ENCODE measurements at regions not wholly inside any gene's neighbourhood (a gene's known extent, or its start where the extent isn't known, plus 50 kb on each side); places are given as distances from the start of the nearest gene placed in this dataset.
"Not testable (repeated sequence)": the region's sequence is repeated elsewhere in the genome, so short reads cannot be mapped to it uniquely, and the experiment has no call there.

- H3K4me3 Mint-ChIP-seq; H3K27ac Mint-ChIP-seq; H3K36me3 Mint-ChIP-seq (ENCODE audit: low read depth); H3K4me1 Mint-ChIP-seq; ATAC-seq; DNase-seq; H3K9me3 ChIP-seq (ENCODE audit: control insufficient read depth, low read length, poor library complexity, severe bottlenecking); H3K27me3 Mint-ChIP-seq: not testable (repeated sequence)
These were observed 104.0 kb downstream of the IFI44 start for GRCh38 chr1:78753679-78754078.

- ATAC-seq: no peak
- no peaks in the 10 kb centered on the region for H3K9me3 ChIP-seq (ENCODE audit: control insufficient read depth, low read length, poor library complexity, severe bottlenecking)
- H3K27me3 Mint-ChIP-seq: no peaks in the 10 kb centered on the region
- no peaks in the 10 kb centered on the region for H3K36me3 Mint-ChIP-seq (ENCODE audit: low read depth)
- no peak overlapping the region for H3K27ac Mint-ChIP-seq
- DNase-seq: no peak
- no peak overlapping the region for H3K4me3 Mint-ChIP-seq
- H3K4me1 Mint-ChIP-seq: no peaks in the 10 kb centered on the region
These were observed 106.4 kb downstream of the IFI44 start for GRCh38 chr1:78755986-78756385.

- ATAC-seq (no peak), DNase-seq (no peak)
- Mint-ChIP-seq H3K27ac (no peak overlapping the region), H3K36me3 (ENCODE audit: low read depth) (no peaks in the 10 kb centered on the region), H3K4me3 (no peak overlapping the region), H3K27me3 (no peaks in the 10 kb centered on the region), H3K4me1 (no peaks in the 10 kb centered on the region)
- H3K9me3 ChIP-seq (ENCODE audit: control insufficient read depth, low read length, poor library complexity, severe bottlenecking): no peaks in the 10 kb centered on the region
These were observed 108.9 kb downstream of the IFI44 start for GRCh38 chr1:78758506-78758905.

GRCh38 chr1:78759881-78760280 is 110.2 kb downstream of the IFI44 start:
- no peaks in the 10 kb centered on the region for H3K4me1 Mint-ChIP-seq
- no peaks in the 10 kb centered on the region for H3K9me3 ChIP-seq (ENCODE audit: control insufficient read depth, low read length, poor library complexity, severe bottlenecking)
- no peaks in the 10 kb centered on the region for H3K36me3 Mint-ChIP-seq (ENCODE audit: low read depth)
- no peaks in the 10 kb centered on the region for H3K27me3 Mint-ChIP-seq
- ATAC-seq: no peak
- no peak overlapping the region for H3K4me3 Mint-ChIP-seq
- H3K27ac Mint-ChIP-seq: no peak overlapping the region
- no peak for DNase-seq

GRCh38 chr1:78760858-78761257 is 111.2 kb downstream of the IFI44 start:
- no peaks in the 10 kb centered on the region for H3K9me3 ChIP-seq (ENCODE audit: control insufficient read depth, low read length, poor library complexity, severe bottlenecking)
- no peaks in the 10 kb centered on the region for H3K4me1 Mint-ChIP-seq
- no peaks in the 10 kb centered on the region for H3K27me3 Mint-ChIP-seq
- H3K4me3 Mint-ChIP-seq: no peak overlapping the region
- no peaks in the 10 kb centered on the region for H3K36me3 Mint-ChIP-seq (ENCODE audit: low read depth)
- H3K27ac Mint-ChIP-seq: no peak overlapping the region
- DNase-seq (no peak), ATAC-seq (no peak)

- ATAC-seq (no peak), DNase-seq (no peak)
- Mint-ChIP-seq H3K36me3 (ENCODE audit: low read depth) (no peaks in the 10 kb centered on the region), H3K4me1 (no peaks in the 10 kb centered on the region), H3K27ac (no peak overlapping the region), H3K27me3 (no peaks in the 10 kb centered on the region), H3K4me3 (no peak overlapping the region)
- H3K9me3 ChIP-seq (ENCODE audit: control insufficient read depth, low read length, poor library complexity, severe bottlenecking): no peaks in the 10 kb centered on the region
These were observed 112.5 kb downstream of the IFI44 start for GRCh38 chr1:78762113-78762512.

- H3K36me3 Mint-ChIP-seq (ENCODE audit: low read depth): no peaks in the 10 kb centered on the region
- no peak overlapping the region for H3K27ac Mint-ChIP-seq
These were observed 115.9 kb downstream of the IFI44 start for GRCh38 chr1:78765489-78765888.

GRCh38 chr1:78779831-78780230 is 130.2 kb downstream of the IFI44 start:
- H3K9me3 ChIP-seq (ENCODE audit: control insufficient read depth, low read length, poor library complexity, severe bottlenecking): no peaks in the 10 kb centered on the region
- Mint-ChIP-seq H3K27me3 (peaks cover 11% of the 10 kb centered on the region), H3K36me3 (ENCODE audit: low read depth) (no peaks in the 10 kb centered on the region), H3K27ac (no peak overlapping the region), H3K4me3 (no peak overlapping the region), H3K4me1 (no peaks in the 10 kb centered on the region)
- ATAC-seq (no peak), DNase-seq (no peak)

More at GRCh38 chr1:78765489-78765888, 115.9 kb downstream of the IFI44 start:
- no peaks in the 10 kb centered on the region for H3K9me3 ChIP-seq (ENCODE audit: control insufficient read depth, low read length, poor library complexity, severe bottlenecking)
- DNase-seq (no peak), ATAC-seq (no peak)
- no peaks in the 10 kb centered on the region for H3K27me3 Mint-ChIP-seq
- no peak overlapping the region for H3K4me3 Mint-ChIP-seq
- no peaks in the 10 kb centered on the region for H3K4me1 Mint-ChIP-seq

- no peak for ATAC-seq
- no peaks in the 10 kb centered on the region for H3K9me3 ChIP-seq (ENCODE audit: control insufficient read depth, low read length, poor library complexity, severe bottlenecking)
- DNase-seq: no peak
- Mint-ChIP-seq H3K36me3 (ENCODE audit: low read depth) (no peaks in the 10 kb centered on the region), H3K4me3 (no peak overlapping the region), H3K27me3 (no peaks in the 10 kb centered on the region), H3K4me1 (no peaks in the 10 kb centered on the region), H3K27ac (no peak overlapping the region)
These were observed 137.9 kb downstream of the IFI44 start for GRCh38 chr1:78787544-78787943.

GRCh38 chr1:78790174-78790573 is 140.5 kb downstream of the IFI44 start:
- ATAC-seq (no peak), DNase-seq (no peak)
- H3K9me3 ChIP-seq (ENCODE audit: control insufficient read depth, low read length, poor library complexity, severe bottlenecking): no peaks in the 10 kb centered on the region
- H3K4me1 Mint-ChIP-seq: no peaks in the 10 kb centered on the region
- no peak overlapping the region for H3K27ac Mint-ChIP-seq
- H3K36me3 Mint-ChIP-seq (ENCODE audit: low read depth): no peaks in the 10 kb centered on the region
- no peak overlapping the region for H3K4me3 Mint-ChIP-seq
- H3K27me3 Mint-ChIP-seq: no peaks in the 10 kb centered on the region

- no peaks in the 10 kb centered on the region for H3K27me3 Mint-ChIP-seq
- ATAC-seq (no peak), DNase-seq (no peak)
- no peaks in the 10 kb centered on the region for H3K9me3 ChIP-seq (ENCODE audit: control insufficient read depth, low read length, poor library complexity, severe bottlenecking)
- H3K4me1 Mint-ChIP-seq: no peaks in the 10 kb centered on the region
- no peaks in the 10 kb centered on the region for H3K36me3 Mint-ChIP-seq (ENCODE audit: low read depth)
- H3K27ac Mint-ChIP-seq: no peak overlapping the region
- no peak overlapping the region for H3K4me3 Mint-ChIP-seq
These were observed 143.1 kb downstream of the IFI44 start for GRCh38 chr1:78792756-78793155.

- Mint-ChIP-seq H3K27ac (no peak overlapping the region), H3K4me1 (no peaks in the 10 kb centered on the region), H3K27me3 (no peaks in the 10 kb centered on the region), H3K36me3 (ENCODE audit: low read depth) (no peaks in the 10 kb centered on the region), H3K4me3 (no peak overlapping the region)
- ATAC-seq (no peak), DNase-seq (no peak)
- no peaks in the 10 kb centered on the region for H3K9me3 ChIP-seq (ENCODE audit: control insufficient read depth, low read length, poor library complexity, severe bottlenecking)
These were observed 147.6 kb downstream of the IFI44 start for GRCh38 chr1:78797108-78797781.

- no peak overlapping the region for H3K27ac Mint-ChIP-seq
- H3K9me3 ChIP-seq (ENCODE audit: control insufficient read depth, low read length, poor library complexity, severe bottlenecking): no peaks in the 10 kb centered on the region
- DNase-seq: no peak
- no peaks in the 10 kb centered on the region for H3K36me3 Mint-ChIP-seq (ENCODE audit: low read depth)
- H3K4me3 Mint-ChIP-seq: no peak overlapping the region
- ATAC-seq: no peak
- H3K4me1 Mint-ChIP-seq: no peaks in the 10 kb centered on the region
- H3K27me3 Mint-ChIP-seq: peaks cover 5% of the 10 kb centered on the region
These were observed 150.3 kb downstream of the IFI44 start for GRCh38 chr1:78799926-78800325.

- no peaks in the 10 kb centered on the region for H3K4me1 Mint-ChIP-seq
- H3K27ac Mint-ChIP-seq: no peak overlapping the region
- H3K27me3 Mint-ChIP-seq: peaks cover 6% of the 10 kb centered on the region
- ATAC-seq (no peak), DNase-seq (no peak)
- H3K4me3 Mint-ChIP-seq: no peak overlapping the region
- H3K36me3 Mint-ChIP-seq (ENCODE audit: low read depth): no peaks in the 10 kb centered on the region
- H3K9me3 ChIP-seq (ENCODE audit: control insufficient read depth, low read length, poor library complexity, severe bottlenecking): no peaks in the 10 kb centered on the region
These were observed 164.5 kb downstream of the IFI44 start for GRCh38 chr1:78814176-78814575.
